ENCODE measurements at regions not wholly inside any gene's neighbourhood (a gene's known extent, or its start where the extent isn't known, plus 50 kb on each side); places are given as distances from the start of the nearest gene placed in this dataset.
"Not testable (repeated sequence)": the region's sequence is repeated elsewhere in the genome, so short reads cannot be mapped to it uniquely, and the experiment has no call there.

- no peak for TF ChIP-seq CTCF (IDR thresholded peaks at IDR 0.05; ENCODE audit: extremely low read depth, missing control alignments)
- no peak for DNase-seq (ENCODE audit: low spot score)
Observed at GRCh38 chr16:48024042-48024441, 131.8 kb downstream of the ABCC12 start.

- no peak for TF ChIP-seq CTCF (IDR thresholded peaks at IDR 0.05; ENCODE audit: extremely low read depth, missing control alignments)
- peak; percentile 41 for DNase-seq (ENCODE audit: low spot score)
Observed at GRCh38 chr16:48022496-48022895, 133.3 kb downstream of the ABCC12 start.

GRCh38 chr16:48020617-48021016, 135.2 kb downstream of the ABCC12 start:
- not testable (repeated sequence) for DNase-seq (ENCODE audit: low spot score)

- no peak for DNase-seq (ENCODE audit: low spot score)
- TF ChIP-seq CTCF (IDR thresholded peaks at IDR 0.05; ENCODE audit: extremely low read depth, missing control alignments): no peak
Observed at GRCh38 chr16:48014349-48015135, 141.3 kb downstream of the ABCC12 start.

- no peak for DNase-seq (ENCODE audit: low spot score)
- no peak for TF ChIP-seq CTCF (IDR thresholded peaks at IDR 0.05; ENCODE audit: extremely low read depth, missing control alignments)
Observed at GRCh38 chr16:48013491-48013901, 142.3 kb downstream of the ABCC12 start.

GRCh38 chr16:48011878-48012658, 143.7 kb downstream of the ABCC12 start:
- no peak for TF ChIP-seq CTCF (IDR thresholded peaks at IDR 0.05; ENCODE audit: extremely low read depth, missing control alignments)
- DNase-seq (ENCODE audit: low spot score): no peak

GRCh38 chr16:48011466-48011865, 144.3 kb downstream of the ABCC12 start:
- no peak for DNase-seq (ENCODE audit: low spot score)
- TF ChIP-seq CTCF (IDR thresholded peaks at IDR 0.05; ENCODE audit: extremely low read depth, missing control alignments): no peak

All from GM20000 (cell line).